ENCODE measurements at regions not wholly inside any gene's neighbourhood (a gene's known extent, or its start where the extent isn't known, plus 50 kb on each side); places are given as distances from the start of the nearest gene placed in this dataset.

DNA sequence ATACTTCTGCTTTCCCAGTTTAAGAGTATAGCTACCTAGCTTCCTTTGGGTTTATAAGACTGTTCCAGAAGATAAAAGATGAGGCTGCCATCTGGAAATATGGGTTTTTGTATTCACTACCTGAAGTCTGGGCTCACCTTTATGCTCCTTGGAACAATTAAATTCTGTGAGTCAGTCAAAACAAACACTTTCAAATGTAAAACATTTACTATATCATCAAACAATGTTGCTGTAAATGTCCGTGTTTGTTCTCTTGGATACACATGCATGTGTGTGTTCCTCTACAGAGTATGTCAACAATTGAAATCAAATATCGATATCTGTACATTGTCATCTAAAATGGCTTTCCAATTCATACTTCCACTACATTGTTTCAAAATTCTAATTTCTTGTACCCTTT lies 525.6 kb downstream of the MDFIC start:
- H3K4me3 ChIP-seq (ENCODE audit: severe bottlenecking), result no peak overlapping the region
- H3K9me3 ChIP-seq (ENCODE audit: severe bottlenecking), result no peaks in the 10 kb centered on the region
- TF ChIP-seq, protein P1, sequence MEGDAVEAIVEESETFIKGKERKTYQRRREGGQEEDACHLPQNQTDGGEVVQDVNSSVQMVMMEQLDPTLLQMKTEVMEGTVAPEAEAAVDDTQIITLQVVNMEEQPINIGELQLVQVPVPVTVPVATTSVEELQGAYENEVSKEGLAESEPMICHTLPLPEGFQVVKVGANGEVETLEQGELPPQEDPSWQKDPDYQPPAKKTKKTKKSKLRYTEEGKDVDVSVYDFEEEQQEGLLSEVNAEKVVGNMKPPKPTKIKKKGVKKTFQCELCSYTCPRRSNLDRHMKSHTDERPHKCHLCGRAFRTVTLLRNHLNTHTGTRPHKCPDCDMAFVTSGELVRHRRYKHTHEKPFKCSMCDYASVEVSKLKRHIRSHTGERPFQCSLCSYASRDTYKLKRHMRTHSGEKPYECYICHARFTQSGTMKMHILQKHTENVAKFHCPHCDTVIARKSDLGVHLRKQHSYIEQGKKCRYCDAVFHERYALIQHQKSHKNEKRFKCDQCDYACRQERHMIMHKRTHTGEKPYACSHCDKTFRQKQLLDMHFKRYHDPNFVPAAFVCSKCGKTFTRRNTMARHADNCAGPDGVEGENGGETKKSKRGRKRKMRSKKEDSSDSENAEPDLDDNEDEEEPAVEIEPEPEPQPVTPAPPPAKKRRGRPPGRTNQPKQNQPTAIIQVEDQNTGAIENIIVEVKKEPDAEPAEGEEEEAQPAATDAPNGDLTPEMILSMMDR (IDR thresholded peaks at IDR 0.05; ENCODE audit: poor library complexity, severe bottlenecking), result no peak
- H3K4me1 ChIP-seq (ENCODE audit: insufficient read depth, poor library complexity, severe bottlenecking), result no peaks in the 10 kb centered on the region
- H3K27me3 ChIP-seq (ENCODE audit: insufficient read depth, poor library complexity, severe bottlenecking), result no peaks in the 10 kb centered on the region
- H3K36me3 ChIP-seq (ENCODE audit: low read depth), result no peaks in the 10 kb centered on the region
- ATAC-seq (ENCODE audit: low read depth) (no peak), DNase-seq (ENCODE audit: low spot score) (no peak)
- H3K27ac ChIP-seq (ENCODE audit: poor library complexity, severe bottlenecking), result no peak overlapping the region

DNA sequence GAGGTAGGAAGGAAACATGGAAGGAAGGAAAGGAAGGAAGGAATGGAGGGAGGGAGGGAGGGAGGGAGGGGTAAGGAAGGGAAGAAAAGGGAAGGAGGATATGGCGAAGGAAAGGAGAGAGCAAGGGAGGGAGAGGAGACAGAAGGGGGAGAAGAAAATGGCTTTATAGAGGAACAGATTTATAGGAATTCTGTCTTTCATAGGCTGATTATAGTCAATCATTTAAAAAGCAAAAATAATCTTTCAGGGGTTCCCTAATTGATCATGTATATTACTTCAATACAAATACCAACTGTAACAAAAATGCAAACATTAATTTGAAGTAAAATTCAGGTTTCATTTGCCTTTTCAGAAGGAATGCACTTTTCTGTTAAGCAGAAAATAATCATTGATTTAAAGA lies 519.1 kb downstream of the MDFIC start:
- Histone ChIP-seq H3K9me3 (ENCODE audit: severe bottlenecking) (no peaks in the 10 kb centered on the region), H3K27me3 (ENCODE audit: insufficient read depth, poor library complexity, severe bottlenecking) (no peaks in the 10 kb centered on the region), H3K27ac (ENCODE audit: poor library complexity, severe bottlenecking) (no peak overlapping the region), H3K36me3 (ENCODE audit: low read depth) (no peaks in the 10 kb centered on the region), H3K4me3 (ENCODE audit: severe bottlenecking) (no peak overlapping the region), H3K4me1 (ENCODE audit: insufficient read depth, poor library complexity, severe bottlenecking) (no peaks in the 10 kb centered on the region)
- DNase-seq (ENCODE audit: low spot score) (no peak), ATAC-seq (ENCODE audit: low read depth) (no peak)
- TF ChIP-seq, protein P1 (IDR thresholded peaks at IDR 0.05; ENCODE audit: poor library complexity, severe bottlenecking), result no peak

DNA sequence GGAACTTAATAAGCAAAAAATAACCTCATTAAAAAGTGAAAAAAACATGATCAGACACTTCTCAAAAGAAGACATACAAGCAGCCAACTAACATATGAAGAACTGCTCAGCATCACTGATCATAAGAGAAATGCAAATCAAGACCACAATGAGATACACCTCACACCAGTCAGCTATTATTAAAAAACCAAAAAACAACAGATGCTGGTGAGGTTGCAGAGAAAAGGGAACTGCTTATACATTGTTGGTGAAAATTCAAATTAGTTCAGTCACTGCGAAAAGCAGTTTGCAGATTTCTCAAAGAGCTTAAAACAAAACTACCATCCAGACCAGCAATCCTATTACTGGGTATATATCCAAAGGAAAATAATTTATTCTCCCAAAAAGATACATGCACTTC lies 513.3 kb downstream of the MDFIC start:
- H3K27me3 ChIP-seq (ENCODE audit: insufficient read depth, poor library complexity, severe bottlenecking), result no peaks in the 10 kb centered on the region
- H3K4me1 ChIP-seq (ENCODE audit: insufficient read depth, poor library complexity, severe bottlenecking), result no peaks in the 10 kb centered on the region
- DNase-seq (ENCODE audit: low spot score), result no peak
- H3K4me3 ChIP-seq (ENCODE audit: severe bottlenecking), result no peak overlapping the region
- H3K36me3 ChIP-seq (ENCODE audit: low read depth), result no peaks in the 10 kb centered on the region
- ATAC-seq (ENCODE audit: low read depth), result no peak
- TF ChIP-seq, protein P1 (IDR thresholded peaks at IDR 0.05; ENCODE audit: poor library complexity, severe bottlenecking), result no peak
- H3K9me3 ChIP-seq (ENCODE audit: severe bottlenecking), result no peaks in the 10 kb centered on the region
- H3K27ac ChIP-seq (ENCODE audit: poor library complexity, severe bottlenecking), result no peak overlapping the region

- Histone ChIP-seq H3K36me3 (ENCODE audit: low read depth) (no peaks in the 10 kb centered on the region), H3K9me3 (ENCODE audit: severe bottlenecking) (no peaks in the 10 kb centered on the region), H3K27ac (ENCODE audit: poor library complexity, severe bottlenecking) (no peak overlapping the region), H3K4me1 (ENCODE audit: insufficient read depth, poor library complexity, severe bottlenecking) (no peaks in the 10 kb centered on the region), H3K4me3 (ENCODE audit: severe bottlenecking) (no peak overlapping the region), H3K27me3 (ENCODE audit: insufficient read depth, poor library complexity, severe bottlenecking) (peaks cover 3% of the 10 kb centered on the region)
- DNase-seq (ENCODE audit: low spot score) (no peak), ATAC-seq (ENCODE audit: low read depth) (no peak)
- TF ChIP-seq, protein P1 (IDR thresholded peaks at IDR 0.05; ENCODE audit: poor library complexity, severe bottlenecking), result no peak
Measured at GRCh38 chr7:115429918-115430317, 508.0 kb downstream of the MDFIC start.

DNA sequence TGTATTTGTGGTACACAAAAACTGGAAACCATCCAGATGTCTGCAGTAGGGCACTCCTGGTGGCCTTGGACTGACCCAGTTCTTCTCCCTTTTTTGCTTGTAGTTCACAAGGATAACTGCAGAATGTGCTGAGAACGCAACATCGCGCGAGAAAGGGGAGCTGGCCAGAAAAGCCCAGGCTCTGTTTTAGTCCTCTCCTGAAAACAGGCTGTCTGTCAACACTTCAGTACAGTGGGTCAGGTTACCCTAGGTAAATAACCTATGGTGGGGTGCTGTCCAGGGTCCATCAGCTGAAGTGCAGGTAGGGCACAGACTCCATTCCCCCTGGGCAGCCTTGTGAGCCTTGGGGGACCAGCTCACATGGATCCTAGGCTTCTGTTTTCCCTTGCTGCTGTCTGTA lies 495.8 kb downstream of the MDFIC start:
- Histone ChIP-seq H3K9me3 (ENCODE audit: severe bottlenecking) (no peaks in the 10 kb centered on the region), H3K4me1 (ENCODE audit: insufficient read depth, poor library complexity, severe bottlenecking) (no peaks in the 10 kb centered on the region), H3K27me3 (ENCODE audit: insufficient read depth, poor library complexity, severe bottlenecking) (no peaks in the 10 kb centered on the region), H3K4me3 (ENCODE audit: severe bottlenecking) (no peak overlapping the region), H3K27ac (ENCODE audit: poor library complexity, severe bottlenecking) (no peak overlapping the region), H3K36me3 (ENCODE audit: low read depth) (no peaks in the 10 kb centered on the region)
- TF ChIP-seq, protein P1 (IDR thresholded peaks at IDR 0.05; ENCODE audit: poor library complexity, severe bottlenecking), result no peak
- ATAC-seq (ENCODE audit: low read depth) (no peak), DNase-seq (ENCODE audit: low spot score) (no peak)

Data from RWPE2 (cell line).